ENCODE measurements at regions not wholly inside any gene's neighbourhood (a gene's known extent, or its start where the extent isn't known, plus 50 kb on each side); places are given as distances from the start of the nearest gene placed in this dataset.
"Not testable (repeated sequence)": the region's sequence is repeated elsewhere in the genome, so short reads cannot be mapped to it uniquely, and the experiment has no call there.

- intact Hi-C loops (cut with micrococcal nuclease) = no loop called here
Observed at GRCh38 chr2:155908567-155908966, 424.0 kb downstream of the NR4A2 start.

DNA sequence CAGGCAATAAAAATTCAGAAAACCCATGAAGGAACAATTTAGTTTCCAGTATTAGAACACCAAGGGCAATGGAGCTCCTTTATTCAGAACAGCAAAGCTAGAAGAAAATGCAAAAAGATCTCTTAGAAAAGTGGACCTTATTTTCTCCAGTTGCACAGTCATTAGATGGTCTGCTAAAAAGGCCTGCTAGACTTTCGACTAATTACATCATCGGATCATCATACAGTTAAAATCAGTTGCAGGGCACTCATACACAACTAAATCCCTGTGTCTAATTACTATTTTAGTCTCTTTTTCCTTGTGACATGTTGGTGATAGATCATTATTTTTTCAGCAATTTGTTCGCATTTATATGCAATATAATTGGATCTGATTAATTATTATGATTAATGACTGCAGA lies 425.3 kb downstream of the NR4A2 start:
- intact Hi-C loops (cut with micrococcal nuclease) = no loop called here

- intact Hi-C loops (cut with micrococcal nuclease) = no loop called here
Observed at GRCh38 chr2:155905657-155906056, 426.9 kb downstream of the NR4A2 start.

GRCh38 chr2:155904720-155905119 lies 427.8 kb downstream of the NR4A2 start:
- intact Hi-C loops (cut with micrococcal nuclease) = no loop called here

- intact Hi-C loops (cut with micrococcal nuclease) = no loop called here
Observed at GRCh38 chr2:155902635-155903034, 429.9 kb downstream of the NR4A2 start.

- intact Hi-C loops (cut with micrococcal nuclease) = no loop called here
Observed at GRCh38 chr2:155895016-155895415, 437.5 kb downstream of the NR4A2 start.

DNA sequence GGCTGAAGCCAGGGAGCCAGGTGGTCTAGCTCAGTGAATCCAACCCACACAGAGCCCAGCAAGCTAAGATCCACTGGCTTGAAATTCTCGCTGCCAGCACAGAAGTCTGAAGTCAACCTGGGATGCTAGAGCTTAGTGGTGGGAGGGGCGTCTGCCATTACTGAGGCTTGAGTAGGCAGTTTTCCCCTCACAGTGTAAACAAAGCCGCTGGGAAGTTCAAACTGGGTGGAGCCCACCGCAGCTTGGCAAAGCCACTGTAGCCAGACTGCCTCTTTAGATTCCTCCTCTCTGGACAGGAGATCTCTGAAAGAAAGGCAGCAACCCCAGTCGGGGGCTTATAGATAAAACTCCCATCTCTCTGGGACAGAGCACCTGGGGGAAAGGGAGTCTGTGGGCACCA lies 452.1 kb downstream of the NR4A2 start:
- intact Hi-C loops (cut with micrococcal nuclease) = not testable (repeated sequence)

DNA sequence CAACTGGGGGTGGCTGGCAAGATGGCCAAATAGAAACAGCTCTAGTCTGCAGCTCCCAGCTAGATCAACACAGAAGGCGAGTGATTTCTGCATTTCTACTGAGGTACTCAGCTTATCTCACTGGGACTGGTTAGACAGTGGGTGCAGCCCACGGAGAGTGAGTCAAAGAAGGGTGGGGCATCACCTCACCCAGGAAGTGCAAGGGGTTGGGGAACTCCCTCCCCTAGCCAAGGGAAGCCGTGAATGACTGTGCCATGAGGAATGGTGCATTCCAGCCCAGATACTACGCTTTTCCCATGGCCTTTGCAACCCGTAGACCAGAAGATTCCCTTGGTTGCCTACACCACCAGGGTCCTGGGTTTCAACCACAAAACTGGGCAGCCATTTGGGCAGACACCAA lies 452.6 kb downstream of the NR4A2 start:
- intact Hi-C loops (cut with micrococcal nuclease) = not testable (repeated sequence)

DNA sequence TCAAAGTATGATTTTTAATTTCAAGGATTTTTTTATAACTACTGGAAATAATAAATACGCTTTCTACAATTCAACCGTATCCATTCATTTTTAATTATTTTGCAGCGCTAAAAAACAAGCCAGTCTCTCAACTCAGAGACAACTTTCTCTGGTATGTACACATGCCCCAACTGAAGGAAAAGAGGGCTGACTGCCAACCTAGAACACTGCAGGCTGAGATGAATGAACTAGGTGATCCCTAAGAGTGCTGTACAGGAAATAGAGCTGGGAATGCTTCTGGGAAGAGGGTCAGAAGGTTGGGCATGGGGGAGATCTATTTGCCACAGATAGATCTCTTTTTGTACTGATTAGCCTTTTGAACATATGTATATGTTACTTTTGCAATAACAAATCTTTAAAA lies 460.1 kb downstream of the NR4A2 start:
- intact Hi-C loops (cut with micrococcal nuclease) = no loop called here

DNA sequence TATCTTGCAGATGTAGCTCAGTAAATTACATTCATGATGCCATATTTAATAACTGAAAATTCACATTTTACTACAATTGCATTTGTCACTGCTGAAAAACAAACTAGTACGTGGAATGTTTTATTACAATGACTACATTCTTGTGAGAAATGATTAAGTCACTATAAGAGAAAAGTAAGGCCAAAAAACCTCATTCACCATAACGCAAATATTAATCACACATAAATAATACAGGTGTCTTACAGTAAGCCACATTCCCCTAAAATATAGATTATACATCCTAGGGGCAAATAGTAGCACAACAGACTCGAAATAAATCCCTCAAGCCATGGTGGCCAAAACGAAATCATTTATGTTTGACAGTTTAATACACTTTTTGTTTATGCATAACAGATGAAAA lies 460.6 kb downstream of the NR4A2 start:
- intact Hi-C loops (cut with micrococcal nuclease) = no loop called here

DNA sequence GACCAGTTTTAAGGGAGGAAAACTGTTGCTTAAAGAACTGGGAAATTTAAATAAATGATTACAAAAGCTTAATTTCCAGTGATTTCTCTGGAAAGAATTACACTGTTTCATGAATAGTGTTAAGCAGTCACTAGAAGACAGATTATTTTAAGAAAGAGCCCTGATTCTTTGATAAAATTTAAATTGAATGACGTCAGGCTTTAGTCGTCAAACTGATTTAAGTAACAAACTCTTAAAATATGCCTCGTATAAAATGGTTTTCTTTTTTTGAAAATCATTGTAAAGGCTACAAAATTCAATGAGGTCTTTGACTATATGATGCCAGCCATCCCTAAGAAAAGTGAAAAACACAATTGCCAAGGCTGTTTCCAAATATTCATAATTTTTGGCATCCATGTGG lies 465.0 kb downstream of the NR4A2 start:
- intact Hi-C loops (cut with micrococcal nuclease) = no loop called here

- intact Hi-C loops (cut with micrococcal nuclease) = no loop called here
Observed at GRCh38 chr2:155866477-155866876, 466.0 kb downstream of the NR4A2 start.

- intact Hi-C loops (cut with micrococcal nuclease) = no loop called here
Observed at GRCh38 chr2:155852156-155852555, 480.4 kb downstream of the NR4A2 start.

- intact Hi-C loops (cut with micrococcal nuclease) = no loop called here
Observed at GRCh38 chr2:155846259-155846658, 486.3 kb downstream of the NR4A2 start.

DNA sequence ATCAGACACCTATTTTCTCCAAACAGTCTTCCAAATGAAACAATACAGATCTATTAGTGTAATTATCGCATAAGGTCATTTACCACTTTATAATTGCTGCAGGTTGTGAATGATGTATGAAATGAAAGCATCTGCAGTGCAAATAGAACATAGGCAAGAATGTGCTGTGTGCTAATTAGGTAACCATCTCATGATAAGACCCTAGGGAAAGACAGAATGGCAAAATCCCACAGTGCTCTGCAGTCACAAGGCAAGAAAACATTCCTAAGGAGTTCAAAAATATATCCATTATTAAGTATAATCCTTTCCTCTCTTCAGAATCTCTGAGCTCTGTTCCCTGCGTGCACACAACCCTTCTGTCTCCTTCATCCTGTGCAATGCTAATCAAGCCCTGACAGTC lies 488.1 kb downstream of the NR4A2 start:
- intact Hi-C loops (cut with micrococcal nuclease) = no loop called here

DNA sequence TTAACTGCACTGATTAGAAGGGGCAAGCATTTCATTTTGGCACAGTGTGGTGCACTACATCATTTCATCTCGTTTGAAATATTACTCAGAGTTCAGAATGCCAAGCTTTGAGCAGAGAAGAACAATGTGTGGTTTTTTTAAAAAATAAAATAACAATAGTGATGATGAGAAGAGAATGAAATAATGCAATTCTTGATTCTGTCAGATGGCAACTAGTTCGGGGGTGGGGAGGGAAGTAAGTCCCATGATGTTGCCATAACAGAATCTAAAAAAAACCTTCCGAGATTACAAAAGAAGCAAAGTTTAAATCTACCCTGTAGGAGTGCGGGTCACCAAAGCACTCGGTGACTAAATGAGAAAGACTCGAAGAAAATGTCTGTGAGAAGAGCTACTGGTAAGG lies 490.4 kb downstream of the NR4A2 start:
- intact Hi-C loops (cut with micrococcal nuclease) = no loop called here

DNA sequence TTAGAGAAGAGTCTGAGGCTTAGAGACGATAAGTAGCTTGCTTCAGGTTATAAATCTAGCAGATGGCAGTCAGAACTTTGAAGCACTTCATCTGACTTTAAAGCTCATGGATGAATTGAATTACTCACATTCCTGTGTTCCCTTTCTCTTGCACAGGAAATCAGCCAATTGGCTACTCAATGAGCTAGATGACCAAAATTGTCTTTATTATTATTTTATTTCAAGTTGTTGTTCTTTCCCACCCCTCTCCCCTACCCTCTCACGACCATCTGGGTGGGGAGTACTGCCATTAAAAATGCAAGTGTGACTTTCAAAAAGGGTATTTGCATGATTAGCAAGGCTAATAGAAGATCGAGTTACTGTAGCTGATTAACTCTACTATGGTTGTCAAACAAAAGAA lies 491.1 kb downstream of the NR4A2 start:
- intact Hi-C loops (cut with micrococcal nuclease) = no loop called here

DNA sequence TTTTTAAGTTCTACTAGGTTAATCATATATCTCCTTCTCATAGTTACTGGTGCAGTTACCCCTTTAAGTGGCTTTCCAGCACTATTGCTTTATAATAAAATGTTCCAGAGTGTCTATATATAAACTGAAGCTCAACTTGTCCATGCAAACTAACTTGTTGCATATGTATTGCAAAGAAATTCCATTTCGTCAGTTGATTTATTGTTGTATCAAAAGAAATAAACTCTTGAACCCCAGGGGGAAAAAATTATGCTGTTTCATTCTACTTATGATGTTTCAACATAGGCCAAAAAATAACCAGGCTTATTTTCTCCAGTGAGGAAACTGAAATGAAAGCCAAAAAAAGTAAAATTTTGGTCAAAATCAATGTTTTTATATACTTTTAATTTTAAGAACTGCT lies 491.9 kb downstream of the NR4A2 start:
- intact Hi-C loops (cut with micrococcal nuclease) = no loop called here

- intact Hi-C loops (cut with micrococcal nuclease) = no loop called here
Observed at GRCh38 chr2:155839991-155840390, 492.5 kb downstream of the NR4A2 start.

GRCh38 chr2:155839436-155839835 lies 493.1 kb downstream of the NR4A2 start:
- intact Hi-C loops (cut with micrococcal nuclease) = no loop called here

- intact Hi-C loops (cut with micrococcal nuclease) = no loop called here
Observed at GRCh38 chr2:155836439-155836838, 496.1 kb downstream of the NR4A2 start.

DNA sequence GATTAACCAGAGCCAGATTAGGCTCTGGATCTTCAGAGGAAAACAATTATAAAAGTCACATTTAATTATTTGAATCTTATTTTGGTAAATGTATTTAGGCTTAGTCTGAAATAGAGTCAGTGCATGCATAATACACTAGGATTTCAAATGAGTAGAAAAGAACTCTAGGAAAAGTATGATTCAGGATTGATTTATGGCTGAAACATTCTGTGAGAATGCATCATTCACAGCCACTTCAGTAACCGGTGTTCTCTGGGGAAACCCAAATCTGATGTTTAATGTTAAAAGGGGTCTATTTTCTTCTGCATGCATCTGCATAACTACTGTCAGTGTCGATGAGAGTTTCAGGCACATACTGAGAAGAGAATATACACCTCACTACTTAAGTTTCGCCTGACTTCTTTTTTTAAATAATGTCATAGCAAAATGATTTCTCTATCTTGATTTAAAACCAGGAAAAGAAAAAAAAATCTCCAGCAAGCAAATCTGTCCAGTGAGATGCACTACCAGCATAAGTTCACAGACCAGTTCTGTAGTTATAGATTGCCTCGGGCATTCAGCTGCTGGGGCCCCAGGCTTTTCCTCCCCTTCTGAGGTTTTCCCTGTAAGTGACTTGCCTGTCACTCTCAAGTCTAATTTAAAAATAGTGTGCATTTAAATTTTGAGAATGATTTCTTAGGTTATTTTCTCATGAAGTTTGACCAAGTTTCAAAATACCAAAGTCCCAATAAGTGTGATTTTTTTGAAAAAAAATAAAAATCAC lies 501.5 kb downstream of the NR4A2 start:
- intact Hi-C loops (cut with micrococcal nuclease) = no loop called here

DNA sequence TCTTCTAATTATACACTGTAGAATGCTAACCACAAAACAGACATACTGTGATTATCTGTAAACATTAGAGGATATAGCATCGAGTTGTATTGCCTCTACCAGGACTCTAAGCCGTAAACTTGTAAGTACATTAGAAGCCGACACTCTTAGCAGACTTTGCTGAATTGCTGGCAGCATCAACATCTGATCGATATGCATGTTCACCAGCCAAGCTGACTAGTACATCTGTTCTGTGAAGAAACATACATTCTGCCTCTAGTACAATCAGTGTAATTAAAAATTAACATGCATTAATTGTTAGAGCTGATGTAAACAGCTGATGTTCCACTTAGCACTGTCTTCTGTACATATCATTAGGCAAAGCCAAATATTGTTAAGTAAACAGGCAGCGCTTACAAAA lies 502.2 kb downstream of the NR4A2 start:
- intact Hi-C loops (cut with micrococcal nuclease) = no loop called here

DNA sequence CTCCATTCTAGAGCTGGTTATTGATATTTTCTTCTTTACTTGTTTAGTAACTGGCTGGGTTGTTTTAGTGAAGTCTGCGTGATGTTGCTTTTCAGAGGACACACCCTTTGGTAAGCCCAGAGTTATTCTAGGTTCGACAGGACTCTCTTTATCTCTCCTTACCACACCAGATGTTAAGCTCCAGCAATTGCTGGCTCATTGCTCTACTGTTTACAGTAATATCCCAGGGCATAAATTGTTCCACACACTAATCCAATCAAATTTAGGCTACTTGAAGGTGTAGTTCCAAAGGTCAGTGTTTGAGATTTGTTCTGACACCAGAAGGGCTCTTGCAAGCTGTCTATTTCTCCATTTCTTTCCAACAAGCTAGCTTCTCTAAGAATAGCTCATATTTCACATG lies 506.6 kb downstream of the NR4A2 start:
- intact Hi-C loops (cut with micrococcal nuclease) = no loop called here
